GM12878 (cell line): ENCODE measurements at regions not wholly inside any gene's neighbourhood (a gene's known extent, or its start where the extent isn't known, plus 50 kb on each side); places are given as distances from the start of the nearest gene placed in this dataset.
"Not testable (repeated sequence)": the region's sequence is repeated elsewhere in the genome, so short reads cannot be mapped to it uniquely, and the experiment has no call there.

ENCODE experiments used
- ATAC-seq: fragments of 200-7000 bp; cut with Tn5 transposase; 3 replicates; pipeline ENCODE4 v1.9.1; 2020; ENCODE audit warnings: mild to moderate bottlenecking, moderate library complexity
- BruUV-seq: library from RNA; stranded (reverse); fragments of 400-500 nt; replicated peaks from 2 replicates; lab custom pipeline; 2021; lab: Mats Ljungman, UMichigan
- CTCF ChIA-PET: fragments of 300-600 bp; sonication (Branson Sonifier 250); formaldehyde crosslinking; extraction: SDS; loops from one replicate; lab custom pipeline; 2021; ENCODE audit warnings: inconsistent platforms; lab: Yijun Ruan, JAX
- POLR2A ChIA-PET: fragments of 350-600 bp; formaldehyde crosslinking; extraction: SDS; loops from one replicate; lab custom pipeline; 2021; ENCODE audit warnings: inconsistent platforms; lab: Charles Lee
- RAD21 ChIA-PET: fragments of 300-600 bp; sonication (Branson Sonifier 250); formaldehyde crosslinking; loops from one replicate; lab custom pipeline; 2023; ENCODE audit warnings: antibody characterized with exemption; ENCODE audit not compliant: unreplicated experiment; lab: Charles Lee
- SMC1A ChIA-PET: fragments of 300-600 bp; sonication (Branson Sonifier 250); formaldehyde crosslinking; loops from one replicate; lab custom pipeline; 2023; ENCODE audit not compliant: unreplicated experiment, uncharacterized antibody; lab: Charles Lee
- DNase-seq: peaks from one replicate; pipeline ENCODE4 v3.0.0-alpha.2; 2011; ENCODE audit warnings: low read depth, low spot score
- FAIRE-seq: peaks from 3 replicates; lab custom pipeline; 2011; peaks lifted over from hg19 to GRCh38; lab: Jason Lieb, UNC
- H2AFZ ChIP-seq: 2 replicates; pipeline ENCODE4 v1.6.0; 2011; ENCODE audit warnings: low read depth, low read length, control low read depth; ENCODE audit not compliant: control insufficient read depth
- H3K27ac ChIP-seq: 2 replicates; pipeline ENCODE4 v1.5.1; 2011; ENCODE audit warnings: control low read depth; ENCODE audit not compliant: control insufficient read depth, insufficient read depth
- H3K27me3 ChIP-seq, 2 experiments: replicated peaks in 1 of 2; 2 replicates each; pipeline versions ENCODE4 v1.6.0 to v1.6.1; 2011; ENCODE audit warnings: low read length in 1 of 2; ENCODE audit not compliant: control insufficient read depth in 2 of 2, insufficient read depth in 2 of 2
- H3K36me3 ChIP-seq, 2 experiments: 2 replicates each; pipeline ENCODE4 v1.5.1; 2011; ENCODE audit warnings: low read length in 1 of 2; ENCODE audit not compliant: control insufficient read depth in 2 of 2, insufficient read depth in 2 of 2
- H3K4me1 ChIP-seq: 2 replicates; pipeline ENCODE4 v1.6.1; 2011; ENCODE audit warnings: mild to moderate bottlenecking, low read length, moderate library complexity, mixed read lengths; ENCODE audit not compliant: control insufficient read depth, insufficient read depth
- H3K4me2 ChIP-seq: 2 replicates; pipeline ENCODE4 v1.6.0; 2011; ENCODE audit warnings: control low read depth; ENCODE audit not compliant: control insufficient read depth, insufficient read depth
- H3K4me3 ChIP-seq: fragments of 200-600 bp; sonication (generic); 2 replicates; pipeline ENCODE4 v1.5.1; 2016
- H3K79me2 ChIP-seq: 2 replicates; pipeline ENCODE4 v1.6.0; 2011; ENCODE audit warnings: low read length; ENCODE audit not compliant: control insufficient read depth, insufficient read depth
- H3K9ac ChIP-seq: 2 replicates; pipeline ENCODE4 v1.8.0; 2011; ENCODE audit warnings: low read length, control low read depth, mixed read lengths; ENCODE audit not compliant: control insufficient read depth, insufficient read depth
- H3K9me3 ChIP-seq: replicated peaks from 3 replicates; pipeline ENCODE4 v1.5.1; 2011; ENCODE audit warnings: mild to moderate bottlenecking, low read length; ENCODE audit not compliant: control insufficient read depth, insufficient read depth
- H4K20me1 ChIP-seq: 2 replicates; pipeline ENCODE4 v1.6.0; 2011; ENCODE audit not compliant: control insufficient read depth, insufficient read depth
- WGBS: methylation state at CpG from one replicate; pipeline ENCODE4 v1.1.6; 2016; ENCODE audit warnings: low lambda C conversion rate; ENCODE audit not compliant: insufficient replicate concordance, insufficient coverage; ENCODE audit errors: missing lambda C conversion rate; 5-methylcytosine and 5-hydroxymethylcytosine counted together
- in situ Hi-C: fragments of 300-500 bp; cut with MboI; formaldehyde crosslinking; loops from 9 replicates; pipeline ENCODE4 v1.14.3; 2018; ENCODE audit warnings: mixed read lengths
- intact Hi-C: fragments of 100-400 bp; cut with micrococcal nuclease; formaldehyde crosslinking; loops from one replicate; pipeline ENCODE4 v1.14.2; 2022; ENCODE audit not compliant: unreplicated experiment

- BruUV-seq, H3K9me3 ChIP-seq, H3K27me3 ChIP-seq, CTCF ChIA-PET, DNase-seq, H3K4me3 ChIP-seq, H3K9ac ChIP-seq, intact Hi-C loops, H2AFZ ChIP-seq, FAIRE-seq, H3K4me2 ChIP-seq, RAD21 ChIA-PET, ATAC-seq, H4K20me1 ChIP-seq, H3K4me1 ChIP-seq, in situ Hi-C loops, H3K36me3 ChIP-seq, H3K27ac ChIP-seq, SMC1A ChIA-PET, POLR2A ChIA-PET, H3K79me2 ChIP-seq: not testable (repeated sequence)
- 10% methylated on average over 11 of the region's 11 CpGs for WGBS
Observed at GRCh38 chr4:49211396-49212194, 225.5 kb downstream of the CWH43 start.

GRCh38 chr4:49213250-49213649 is 227.2 kb downstream of the CWH43 start:
- BruUV-seq, in situ Hi-C loops, H3K27me3 ChIP-seq, H3K9ac ChIP-seq, H3K36me3 ChIP-seq, H3K9me3 ChIP-seq, H2AFZ ChIP-seq, H3K4me1 ChIP-seq, H3K4me3 ChIP-seq, H3K79me2 ChIP-seq, ATAC-seq, SMC1A ChIA-PET, H3K4me2 ChIP-seq, DNase-seq, FAIRE-seq, CTCF ChIA-PET, intact Hi-C loops, RAD21 ChIA-PET, H4K20me1 ChIP-seq, POLR2A ChIA-PET, H3K27ac ChIP-seq: not testable (repeated sequence)
- 2% methylated on average over 3 of the region's 3 CpGs for WGBS

DNA sequence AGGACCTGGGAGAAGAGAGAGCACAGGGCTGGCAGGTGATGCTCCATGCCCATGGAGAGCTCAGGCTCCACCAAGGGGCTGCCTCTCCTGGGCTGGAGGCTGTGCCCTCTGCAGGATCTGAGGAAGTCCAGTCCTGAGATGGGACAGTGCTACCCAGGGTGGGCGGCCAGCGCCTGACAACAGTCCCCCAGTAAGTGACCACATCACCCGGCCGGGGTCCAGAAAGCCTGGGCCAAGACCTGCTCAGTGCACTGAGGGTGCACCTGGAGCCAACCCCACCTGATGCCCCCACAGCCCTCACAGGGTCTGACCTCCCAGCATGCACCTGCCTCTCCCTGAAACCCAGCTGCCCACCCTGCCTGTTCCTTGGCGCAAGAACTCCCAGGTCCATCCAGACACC is 227.7 kb downstream of the CWH43 start:
- ATAC-seq, CTCF ChIA-PET, H2AFZ ChIP-seq, H3K36me3 ChIP-seq, DNase-seq, H4K20me1 ChIP-seq, SMC1A ChIA-PET, H3K79me2 ChIP-seq, H3K27ac ChIP-seq, POLR2A ChIA-PET, RAD21 ChIA-PET, H3K9me3 ChIP-seq, H3K4me2 ChIP-seq, intact Hi-C loops, H3K9ac ChIP-seq, BruUV-seq, in situ Hi-C loops, FAIRE-seq, H3K27me3 ChIP-seq, H3K4me3 ChIP-seq, H3K4me1 ChIP-seq: not testable (repeated sequence)
- WGBS: 59% methylated on average over 5 of the region's 5 CpGs

- BruUV-seq, H3K27ac ChIP-seq, H3K79me2 ChIP-seq, H3K4me1 ChIP-seq, FAIRE-seq, H3K9ac ChIP-seq, H3K27me3 ChIP-seq, RAD21 ChIA-PET, H3K4me3 ChIP-seq, CTCF ChIA-PET, H3K4me2 ChIP-seq, H4K20me1 ChIP-seq, SMC1A ChIA-PET, in situ Hi-C loops, DNase-seq, POLR2A ChIA-PET, ATAC-seq, H3K9me3 ChIP-seq, intact Hi-C loops, H3K36me3 ChIP-seq, H2AFZ ChIP-seq: not testable (repeated sequence)
- WGBS: 12% methylated on average over 5 of the region's 5 CpGs
Observed at GRCh38 chr4:49214453-49215081, 228.5 kb downstream of the CWH43 start.
